Breast epithelium (tissue), 3 donors: ENCODE measurements at regions not wholly inside any gene's neighbourhood (a gene's known extent, or its start where the extent isn't known, plus 50 kb on each side); places are given as distances from the start of the nearest gene placed in this dataset.

Experiments
- POLR2A ChIP-seq: fragments of 450-650 bp; IDR thresholded peaks from one replicate; pipeline ENCODE4 v1.6.1; 2016; ENCODE audit warnings: antibody characterized with exemption, mild to moderate bottlenecking, moderate library complexity
- POLR2AphosphoS5 ChIP-seq, 3 donors: sonication (generic); formaldehyde crosslinking; IDR thresholded peaks; one replicate each; pipeline ENCODE4 v1.6.1; 2017; ENCODE audit warnings: antibody characterized with exemption in 3 of 3
- TF ChIP-seq, protein P1 (sequence below), 3 donors: fragments of 450-650 bp; IDR thresholded peaks; one replicate each; pipeline ENCODE4 v1.5.1; 2016 to 2017; ENCODE audit warnings: antibody characterized with exemption in 3 of 3, mild to moderate bottlenecking in 3 of 3, moderate library complexity in 3 of 3

DNA sequence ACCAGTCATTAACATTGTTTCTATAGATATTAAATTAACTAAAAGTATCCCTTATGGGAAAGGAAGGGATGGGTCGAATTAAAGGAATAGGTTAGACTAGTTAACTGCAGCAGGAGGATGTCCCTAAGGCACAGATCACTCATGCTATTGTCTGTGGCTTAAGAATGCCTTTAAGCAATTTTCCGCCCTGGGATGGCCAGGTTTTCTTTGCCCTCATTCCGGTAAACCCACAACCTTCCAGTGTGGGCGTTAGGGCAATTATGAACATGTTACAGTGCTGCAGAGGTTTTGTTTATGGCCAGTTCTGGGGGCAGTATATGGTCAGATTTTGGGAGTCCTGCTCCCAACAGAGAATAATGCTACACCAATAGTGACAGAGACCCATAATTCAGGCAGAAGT is 139.3 kb upstream of the CDK13 start:
- TF ChIP-seq, protein P1, sequence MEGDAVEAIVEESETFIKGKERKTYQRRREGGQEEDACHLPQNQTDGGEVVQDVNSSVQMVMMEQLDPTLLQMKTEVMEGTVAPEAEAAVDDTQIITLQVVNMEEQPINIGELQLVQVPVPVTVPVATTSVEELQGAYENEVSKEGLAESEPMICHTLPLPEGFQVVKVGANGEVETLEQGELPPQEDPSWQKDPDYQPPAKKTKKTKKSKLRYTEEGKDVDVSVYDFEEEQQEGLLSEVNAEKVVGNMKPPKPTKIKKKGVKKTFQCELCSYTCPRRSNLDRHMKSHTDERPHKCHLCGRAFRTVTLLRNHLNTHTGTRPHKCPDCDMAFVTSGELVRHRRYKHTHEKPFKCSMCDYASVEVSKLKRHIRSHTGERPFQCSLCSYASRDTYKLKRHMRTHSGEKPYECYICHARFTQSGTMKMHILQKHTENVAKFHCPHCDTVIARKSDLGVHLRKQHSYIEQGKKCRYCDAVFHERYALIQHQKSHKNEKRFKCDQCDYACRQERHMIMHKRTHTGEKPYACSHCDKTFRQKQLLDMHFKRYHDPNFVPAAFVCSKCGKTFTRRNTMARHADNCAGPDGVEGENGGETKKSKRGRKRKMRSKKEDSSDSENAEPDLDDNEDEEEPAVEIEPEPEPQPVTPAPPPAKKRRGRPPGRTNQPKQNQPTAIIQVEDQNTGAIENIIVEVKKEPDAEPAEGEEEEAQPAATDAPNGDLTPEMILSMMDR (IDR thresholded peaks at IDR 0.05): no peak
- peak in 1 of 3 donors; percentile 24 for TF ChIP-seq POLR2AphosphoS5 (IDR thresholded peaks at IDR 0.05)
- no peak for TF ChIP-seq POLR2A
